ENCODE measurements at regions not wholly inside any gene's neighbourhood (a gene's known extent, or its start where the extent isn't known, plus 50 kb on each side); places are given as distances from the start of the nearest gene placed in this dataset.

DNA sequence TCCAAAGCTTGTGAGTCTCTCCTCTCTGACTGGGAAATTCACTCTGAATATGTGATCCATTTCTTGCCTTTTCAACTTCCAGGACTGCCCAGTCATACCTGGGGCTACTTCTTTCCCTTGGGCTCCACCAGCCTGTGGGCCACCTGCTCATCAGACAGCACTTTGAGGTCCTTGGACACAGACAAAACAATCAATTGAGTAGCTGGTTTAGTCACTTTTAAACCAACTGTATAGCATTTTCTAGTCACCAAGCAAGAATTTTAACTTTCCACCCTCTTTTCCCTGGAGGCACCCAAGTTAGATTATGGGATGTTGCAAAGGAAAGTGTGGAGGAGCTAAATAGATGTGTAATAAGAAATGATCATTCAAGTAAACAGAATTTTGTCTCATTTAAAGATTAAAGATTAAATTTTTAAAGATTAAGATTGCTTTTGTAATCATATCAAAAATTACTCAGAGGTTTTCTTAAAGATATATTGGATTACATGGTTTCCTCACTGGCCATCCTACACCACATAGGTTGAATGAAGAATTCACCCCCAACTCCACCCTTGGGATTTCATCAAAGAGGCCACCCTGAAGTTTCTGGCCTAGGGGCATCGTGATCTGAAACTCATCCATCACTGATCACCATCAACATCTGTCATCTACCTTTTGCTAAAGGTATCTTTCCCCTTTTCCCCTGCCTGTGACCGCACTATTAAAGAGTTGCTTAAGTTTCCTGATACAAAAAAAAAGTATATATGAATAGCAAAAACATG, 219.2 kb upstream of the NR5A2 start:
- H3K4me1 ChIP-seq, result no peaks in the 10 kb centered on the region
- no peak overlapping the region for H3K27ac ChIP-seq (replicated peaks in 1 of 4)
- no peak overlapping the region for H3K4me3 ChIP-seq
- peak; percentile 64 for DNase-seq (ENCODE audit: extremely low spot score)
- H3K36me3 ChIP-seq, result no peaks in the 10 kb centered on the region
- no peaks in the 10 kb centered on the region for H3K9me3 ChIP-seq
- TF ChIP-seq EP300 (IDR thresholded peaks at IDR 0.05), result no peak
- no peak for TF ChIP-seq POLR2A (IDR thresholded peaks at IDR 0.05; ENCODE audit: low read depth)
- TF ChIP-seq, protein P1, sequence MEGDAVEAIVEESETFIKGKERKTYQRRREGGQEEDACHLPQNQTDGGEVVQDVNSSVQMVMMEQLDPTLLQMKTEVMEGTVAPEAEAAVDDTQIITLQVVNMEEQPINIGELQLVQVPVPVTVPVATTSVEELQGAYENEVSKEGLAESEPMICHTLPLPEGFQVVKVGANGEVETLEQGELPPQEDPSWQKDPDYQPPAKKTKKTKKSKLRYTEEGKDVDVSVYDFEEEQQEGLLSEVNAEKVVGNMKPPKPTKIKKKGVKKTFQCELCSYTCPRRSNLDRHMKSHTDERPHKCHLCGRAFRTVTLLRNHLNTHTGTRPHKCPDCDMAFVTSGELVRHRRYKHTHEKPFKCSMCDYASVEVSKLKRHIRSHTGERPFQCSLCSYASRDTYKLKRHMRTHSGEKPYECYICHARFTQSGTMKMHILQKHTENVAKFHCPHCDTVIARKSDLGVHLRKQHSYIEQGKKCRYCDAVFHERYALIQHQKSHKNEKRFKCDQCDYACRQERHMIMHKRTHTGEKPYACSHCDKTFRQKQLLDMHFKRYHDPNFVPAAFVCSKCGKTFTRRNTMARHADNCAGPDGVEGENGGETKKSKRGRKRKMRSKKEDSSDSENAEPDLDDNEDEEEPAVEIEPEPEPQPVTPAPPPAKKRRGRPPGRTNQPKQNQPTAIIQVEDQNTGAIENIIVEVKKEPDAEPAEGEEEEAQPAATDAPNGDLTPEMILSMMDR (IDR thresholded peaks at IDR 0.05), result no peak
- TF ChIP-seq POLR2AphosphoS5 (IDR thresholded peaks at IDR 0.05), result no peak
- 62% methylated on average over 2 of the region's 2 CpGs for WGBS
- peaks cover 0 to 5% (median 0%) of the 10 kb centered on the region in 4 donors for H3K27me3 ChIP-seq
- intact Hi-C loops (cut with DNase I), result no loop called here

DNA sequence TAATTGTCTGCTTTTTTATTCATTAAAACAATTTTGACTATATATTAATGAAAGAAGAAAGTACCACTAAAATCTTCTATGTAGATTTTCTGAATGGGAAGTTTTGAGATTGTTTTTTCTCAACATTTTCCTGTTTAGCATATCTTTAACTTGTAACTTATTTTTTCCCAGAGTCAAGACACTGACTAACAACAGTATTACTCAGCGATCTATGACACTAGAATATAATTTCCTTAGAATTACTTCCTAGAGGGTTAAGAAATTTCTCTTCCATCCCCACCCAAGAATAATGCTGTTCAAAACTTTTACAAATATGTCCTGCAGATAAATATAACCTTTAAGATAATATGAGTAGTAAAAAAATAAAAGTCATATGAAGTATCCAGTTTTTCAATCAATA, 218.2 kb upstream of the NR5A2 start:
- Histone ChIP-seq H3K27me3 (peaks cover 0 to 5% (median 0%) of the 10 kb centered on the region in 4 donors), H3K9me3 (no peaks in the 10 kb centered on the region), H3K4me3 (no peak overlapping the region), H3K4me1 (no peaks in the 10 kb centered on the region), H3K36me3 (no peaks in the 10 kb centered on the region), H3K27ac (replicated peaks in 1 of 4) (no peak overlapping the region)
- no peak for DNase-seq (ENCODE audit: extremely low spot score)
- WGBS, result 87% methylated on average over 1 of the region's 1 CpG
- no peak for TF ChIP-seq EP300 (IDR thresholded peaks at IDR 0.05)
- TF ChIP-seq POLR2AphosphoS5 (IDR thresholded peaks at IDR 0.05), result no peak
- TF ChIP-seq POLR2A (IDR thresholded peaks at IDR 0.05; ENCODE audit: low read depth), result no peak
- TF ChIP-seq, protein P1 (IDR thresholded peaks at IDR 0.05), result no peak
- intact Hi-C loops (cut with DNase I), result no loop called here

GRCh38 chr1:199811163-199811562, 216.3 kb upstream of the NR5A2 start:
- WGBS, result 88% methylated on average over 5 of the region's 5 CpGs
- Histone ChIP-seq H3K27ac (replicated peaks in 1 of 4) (no peak overlapping the region), H3K4me3 (no peak overlapping the region), H3K27me3 (peaks cover 0 to 5% (median 0%) of the 10 kb centered on the region in 4 donors), H3K4me1 (no peaks in the 10 kb centered on the region), H3K9me3 (no peaks in the 10 kb centered on the region), H3K36me3 (no peaks in the 10 kb centered on the region)
- intact Hi-C loops (cut with DNase I), result no loop called here
- DNase-seq (ENCODE audit: extremely low spot score), result peak; percentile 53
- TF ChIP-seq, protein P1 (IDR thresholded peaks at IDR 0.05), result no peak
- TF ChIP-seq EP300 (IDR thresholded peaks at IDR 0.05) (no peak), POLR2A (IDR thresholded peaks at IDR 0.05; ENCODE audit: low read depth) (no peak), POLR2AphosphoS5 (IDR thresholded peaks at IDR 0.05) (no peak)

GRCh38 chr1:199813198-199813597, 214.3 kb upstream of the NR5A2 start:
- Histone ChIP-seq H3K4me1 (no peaks in the 10 kb centered on the region), H3K27me3 (peaks cover 0 to 5% (median 0%) of the 10 kb centered on the region in 4 donors), H3K27ac (replicated peaks in 1 of 4) (no peak overlapping the region), H3K4me3 (no peak overlapping the region), H3K9me3 (no peaks in the 10 kb centered on the region), H3K36me3 (no peaks in the 10 kb centered on the region)
- 67% methylated on average over 4 of the region's 4 CpGs for WGBS
- intact Hi-C loops (cut with DNase I), result no loop called here
- TF ChIP-seq, protein P1 (IDR thresholded peaks at IDR 0.05), result no peak
- TF ChIP-seq POLR2AphosphoS5 (IDR thresholded peaks at IDR 0.05) (no peak), POLR2A (IDR thresholded peaks at IDR 0.05; ENCODE audit: low read depth) (no peak), EP300 (IDR thresholded peaks at IDR 0.05) (no peak)
- peak; percentile 37 for DNase-seq (ENCODE audit: extremely low spot score)
